Ascending aorta (tissue), 2 donors: ENCODE measurements at regions not wholly inside any gene's neighbourhood (a gene's known extent, or its start where the extent isn't known, plus 50 kb on each side); places are given as distances from the start of the nearest gene placed in this dataset.
"Not testable (repeated sequence)": the region's sequence is repeated elsewhere in the genome, so short reads cannot be mapped to it uniquely, and the experiment has no call there.

Experiments used
- DNase-seq, 2 donors: peaks; one replicate each; pipeline ENCODE4 v3.0.0-alpha.2; 2019; ENCODE audit warnings: low spot score in 2 of 2
- H3K27ac ChIP-seq, 2 donors: fragments of 200-600 bp; sonication (generic); one replicate each; pipeline ENCODE4 v1.5.1; 2016 to 2017; ENCODE audit warnings: mild to moderate bottlenecking in 1 of 2
- H3K27me3 ChIP-seq: fragments of 200-600 bp; sonication (generic); one replicate; pipeline ENCODE4 v1.5.1; 2017
- H3K36me3 ChIP-seq, 2 donors: fragments of 200-600 bp; sonication (generic); one replicate each; pipeline ENCODE4 v1.5.1; 2016
- H3K4me1 ChIP-seq, 2 donors: fragments of 200-600 bp; sonication (generic); one replicate each; pipeline ENCODE4 v1.5.1; 2016 to 2017; ENCODE audit warnings: mild to moderate bottlenecking in 1 of 2
- H3K4me3 ChIP-seq, 2 donors: fragments of 200-600 bp; sonication (generic); one replicate each; pipeline ENCODE4 v1.5.1; 2016 to 2017; ENCODE audit warnings: mild to moderate bottlenecking in 1 of 2
- H3K9me3 ChIP-seq, 2 donors: fragments of 200-600 bp; sonication (generic); one replicate each; pipeline ENCODE4 v1.5.1; 2016
- CTCF ChIP-seq, 3 experiments: fragments of 200-600 bp in 2 of 3; fragments of 450-650 bp in 1 of 3; sonication (generic) in 2 of 3; IDR thresholded peaks; one replicate each; pipeline ENCODE4 v1.5.1; 2016 to 2019; ENCODE audit warnings: antibody characterized with exemption in 3 of 3, mild to moderate bottlenecking in 1 of 3, moderate library complexity in 1 of 3
- intact Hi-C: fragments of 100-400 bp; cut with DNase I; formaldehyde crosslinking; loops from one replicate; pipeline ENCODE4 v1.15.1; 2023

DNA sequence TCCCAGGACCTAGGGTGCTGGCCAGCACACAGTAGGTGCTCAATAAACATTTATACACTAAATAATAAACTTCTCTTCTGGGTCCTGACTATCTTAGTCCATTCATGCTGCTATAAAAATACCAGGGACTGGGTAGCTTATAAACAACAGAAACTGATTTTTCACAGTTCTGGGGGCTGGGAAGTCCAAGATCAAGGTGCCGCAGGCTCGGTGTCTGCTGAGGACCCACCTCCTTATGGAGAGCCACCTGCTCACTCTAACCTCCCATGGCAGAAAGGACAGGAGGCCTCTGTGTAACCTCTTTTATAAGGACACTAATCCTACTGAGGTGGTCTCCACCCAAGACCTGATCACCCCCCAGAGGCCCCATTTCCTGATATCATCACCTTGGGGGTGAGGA lies 114.4 kb upstream of the IQSEC1 start:
- H3K27ac ChIP-seq: no peak overlapping the region
- H3K36me3 ChIP-seq: no peaks in the 10 kb centered on the region
- no peak overlapping the region for H3K4me3 ChIP-seq
- intact Hi-C loops: no loop called here
- H3K27me3 ChIP-seq: no peaks in the 10 kb centered on the region
- H3K9me3 ChIP-seq: no peaks in the 10 kb centered on the region
- no peak for TF ChIP-seq CTCF (IDR thresholded peaks at IDR 0.05)
- no peak for DNase-seq
- no peaks in the 10 kb centered on the region for H3K4me1 ChIP-seq

DNA sequence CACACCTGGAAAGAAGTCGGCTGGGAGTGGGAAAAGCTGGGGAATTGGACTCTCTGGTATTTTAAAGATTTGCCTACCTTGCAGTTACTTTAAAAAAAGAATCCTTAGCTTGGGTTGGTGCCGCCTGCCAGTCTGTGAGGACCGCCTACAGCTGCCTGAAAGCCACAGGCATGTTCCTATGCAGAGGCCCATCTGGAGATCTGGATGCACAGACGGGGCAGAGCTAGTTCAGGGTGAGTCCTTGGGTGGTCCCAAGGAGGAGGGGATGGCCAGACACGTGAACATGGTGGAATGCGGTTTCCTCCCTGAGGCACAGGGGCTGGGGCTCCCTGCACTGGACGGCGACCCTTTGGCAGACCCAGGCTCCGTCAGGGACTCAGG lies 113.2 kb upstream of the IQSEC1 start:
- intact Hi-C loops: no loop called here
- TF ChIP-seq CTCF (IDR thresholded peaks at IDR 0.05): no peak
- no peak for DNase-seq
- Histone ChIP-seq H3K27me3 (no peaks in the 10 kb centered on the region), H3K9me3 (no peaks in the 10 kb centered on the region), H3K36me3 (no peaks in the 10 kb centered on the region), H3K4me3 (no peak overlapping the region), H3K27ac (no peak overlapping the region), H3K4me1 (no peaks in the 10 kb centered on the region)

- DNase-seq: no peak
Observed at GRCh38 chr3:13185737-13186434, 112.7 kb upstream of the IQSEC1 start.

DNA sequence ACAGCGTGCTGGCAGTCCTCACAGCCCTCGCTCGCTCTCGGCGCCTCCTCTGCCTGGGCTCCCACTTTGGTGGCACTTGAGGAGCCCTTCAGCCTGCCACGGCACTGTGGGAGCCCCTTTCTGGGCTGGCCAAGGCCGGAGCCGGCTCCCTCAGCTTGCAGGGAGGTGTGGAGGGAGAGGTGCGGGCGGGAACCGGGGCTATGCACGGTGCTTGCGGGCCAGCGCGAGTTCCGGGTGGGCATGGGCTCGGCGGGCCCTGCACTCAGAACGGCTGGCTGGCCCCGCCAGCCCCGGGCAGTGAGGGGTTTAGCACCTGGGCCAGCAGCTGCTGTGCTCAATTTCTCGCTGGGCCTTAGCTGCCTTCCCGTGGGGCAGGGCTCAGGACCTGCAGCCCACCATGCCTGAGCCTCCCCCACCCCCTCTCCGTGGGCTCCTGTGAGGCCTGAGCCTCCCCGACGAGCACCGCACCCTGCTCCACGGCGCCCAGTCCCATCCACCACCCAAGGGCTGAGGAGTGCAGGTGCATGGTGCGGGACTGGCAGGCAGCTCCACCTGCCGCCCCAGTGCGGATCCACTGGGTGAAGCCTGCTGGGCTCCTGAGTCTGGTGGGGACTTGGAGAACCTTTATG lies 106.5 kb upstream of the IQSEC1 start:
- H3K9me3 ChIP-seq: peaks cover 0 to 11% of the 10 kb centered on the region in 2 donors
- H3K27ac ChIP-seq, H3K27me3 ChIP-seq, H3K36me3 ChIP-seq, DNase-seq, H3K4me1 ChIP-seq, H3K4me3 ChIP-seq, intact Hi-C loops: not testable (repeated sequence)

More at GRCh38 chr3:13185737-13186434, 112.7 kb upstream of the IQSEC1 start:
- intact Hi-C loops: no loop called here
- Histone ChIP-seq H3K4me3 (no peak overlapping the region), H3K4me1 (no peaks in the 10 kb centered on the region), H3K36me3 (no peaks in the 10 kb centered on the region), H3K9me3 (no peaks in the 10 kb centered on the region), H3K27ac (no peak overlapping the region), H3K27me3 (no peaks in the 10 kb centered on the region)
- no peak for TF ChIP-seq CTCF (IDR thresholded peaks at IDR 0.05)

GRCh38 chr3:13179181-13179580 lies 106.0 kb upstream of the IQSEC1 start:
- Histone ChIP-seq H3K9me3 (peaks cover 0 to 11% of the 10 kb centered on the region in 2 donors), H3K27me3 (no peaks in the 10 kb centered on the region), H3K36me3 (no peaks in the 10 kb centered on the region), H3K4me3 (no peak overlapping the region), H3K27ac (no peak overlapping the region), H3K4me1 (no peaks in the 10 kb centered on the region)
- no peak for DNase-seq
- no peak for TF ChIP-seq CTCF (IDR thresholded peaks at IDR 0.05)
- intact Hi-C loops: no loop called here

DNA sequence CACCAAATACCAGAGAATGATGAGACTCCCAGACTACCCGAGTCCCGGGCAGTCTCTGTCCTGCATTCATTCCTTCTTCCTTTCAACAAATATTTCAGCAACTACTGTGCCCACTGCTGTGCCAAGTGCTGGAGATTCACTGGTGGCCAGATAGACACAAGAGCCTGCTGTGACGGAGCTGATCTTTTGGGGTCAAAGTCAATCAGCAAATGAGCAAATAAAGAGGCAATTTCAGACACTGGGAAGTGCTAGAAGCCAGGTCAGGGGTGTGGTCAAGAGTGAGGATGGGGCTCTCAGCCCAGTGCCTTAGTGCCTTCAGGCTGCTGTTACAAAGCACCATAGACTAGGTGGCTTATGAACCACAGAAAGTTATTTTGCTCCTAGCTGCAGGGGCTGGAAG lies 104.9 kb upstream of the IQSEC1 start:
- DNase-seq: no peak
- H3K4me1 ChIP-seq: no peaks in the 10 kb centered on the region
- H3K36me3 ChIP-seq: no peaks in the 10 kb centered on the region
- peaks cover 0 to 11% of the 10 kb centered on the region in 2 donors for H3K9me3 ChIP-seq
- no peaks in the 10 kb centered on the region for H3K27me3 ChIP-seq
- no peak for TF ChIP-seq CTCF (IDR thresholded peaks at IDR 0.05)
- no peak overlapping the region for H3K27ac ChIP-seq
- intact Hi-C loops: no loop called here
- H3K4me3 ChIP-seq: no peak overlapping the region
